CD8-positive, alpha-beta memory T cell (primary cell): ENCODE measurements at regions not wholly inside any gene's neighbourhood (a gene's known extent, or its start where the extent isn't known, plus 50 kb on each side); places are given as distances from the start of the nearest gene placed in this dataset.
A peak's percentile ranks its signal among the peaks of the same experiment; 100 is the strongest.

Experiments used
- CTCF ChIA-PET: fragments of 350-600 bp; sonication (Branson Sonifier 250); formaldehyde crosslinking; loops from one replicate; lab custom pipeline; 2021; ENCODE audit warnings: antibody characterized with exemption; lab: Charles Lee
- POLR2A ChIA-PET: fragments of 350-600 bp; sonication (Branson Sonifier 250); formaldehyde crosslinking; loops from one replicate; lab custom pipeline; 2021; ENCODE audit warnings: antibody characterized with exemption; lab: Charles Lee
- DNase-seq, 5 donors: peaks; one replicate each; pipeline versions ENCODE4 v3.0.0 to v3.0.0-alpha.2; 2020 to 2022; ENCODE audit warnings: mixed read lengths in 1 of 5
- H3K27ac ChIP-seq: one replicate; pipeline ENCODE4 v1.7.0; 2013; ENCODE audit warnings: low read depth, mild to moderate bottlenecking, low read length, moderate library complexity
- H3K27me3 ChIP-seq: 2 replicates; pipeline ENCODE4 v1.7.0; 2013; ENCODE audit warnings: low read length, mild to moderate bottlenecking; ENCODE audit not compliant: insufficient read depth, poor library complexity, severe bottlenecking
- H3K36me3 ChIP-seq: 2 replicates; pipeline ENCODE4 v1.7.0; 2013; ENCODE audit warnings: mild to moderate bottlenecking, low read length, moderate library complexity; ENCODE audit not compliant: insufficient read depth
- H3K4me1 ChIP-seq: 2 replicates; pipeline ENCODE4 v1.7.0; 2013; ENCODE audit warnings: mild to moderate bottlenecking, low read length, moderate library complexity; ENCODE audit not compliant: insufficient read depth
- H3K4me3 ChIP-seq: 2 replicates; pipeline ENCODE4 v1.7.0; 2013; ENCODE audit warnings: mild to moderate bottlenecking, low read length
- H3K9me3 ChIP-seq: 2 replicates; pipeline ENCODE4 v1.7.0; 2013; ENCODE audit warnings: mild to moderate bottlenecking, low read length
- H3K27ac Mint-ChIP-seq, 8 donors: one replicate each; pipeline ENCODE4 v1.8.0; 2020 to 2021; ENCODE audit warnings: mixed read lengths in 8 of 8, mild to moderate bottlenecking in 6 of 8, inconsistent platforms in 3 of 8, moderate library complexity in 3 of 8
- H3K27me3 Mint-ChIP-seq, 2 donors: one replicate each; pipeline ENCODE4 v1.8.0; 2020 to 2021; ENCODE audit warnings: mixed read lengths in 2 of 2, mild to moderate bottlenecking in 1 of 2, moderate library complexity in 1 of 2
- H3K36me3 Mint-ChIP-seq, 3 donors: one replicate each; pipeline ENCODE4 v1.8.0; 2020 to 2021; ENCODE audit warnings: mixed read lengths in 3 of 3, inconsistent platforms in 1 of 3, mild to moderate bottlenecking in 1 of 3
- H3K4me1 Mint-ChIP-seq, 3 donors: one replicate each; pipeline ENCODE4 v1.8.0; 2020 to 2021; ENCODE audit warnings: mixed read lengths in 3 of 3, inconsistent platforms in 1 of 3, mild to moderate bottlenecking in 1 of 3
- H3K4me3 Mint-ChIP-seq, 7 donors: one replicate each; pipeline ENCODE4 v1.8.0; 2020 to 2021; ENCODE audit warnings: mixed read lengths in 7 of 7, mild to moderate bottlenecking in 6 of 7, moderate library complexity in 4 of 7, inconsistent platforms in 2 of 7
- H3K9me3 Mint-ChIP-seq, 5 donors: one replicate each; pipeline ENCODE4 v1.8.0; 2020 to 2022; ENCODE audit warnings: mixed read lengths in 5 of 5, mild to moderate bottlenecking in 3 of 5, moderate library complexity in 2 of 5, inconsistent platforms in 1 of 5

GRCh38 chr10:128310971-128311658 lies 184.9 kb upstream of the MKI67 start:
- no peaks in the 10 kb centered on the region for H3K9me3 ChIP-seq
- Mint-ChIP-seq H3K4me1 (no peaks in the 10 kb centered on the region), H3K4me3 (no peak overlapping the region), H3K27ac (peak overlapping the region in 1 of 8 donors; percentile 76), H3K27me3 (no peaks in the 10 kb centered on the region), H3K9me3 (no peaks in the 10 kb centered on the region), H3K36me3 (no peaks in the 10 kb centered on the region)
- H3K4me3 ChIP-seq = no peak overlapping the region
- no peak overlapping the region for H3K27ac ChIP-seq
- no peaks in the 10 kb centered on the region for H3K36me3 ChIP-seq
- no peaks in the 10 kb centered on the region for H3K27me3 ChIP-seq
- no peaks in the 10 kb centered on the region for H3K4me1 ChIP-seq
- CTCF ChIA-PET = no interaction called here
- POLR2A ChIA-PET = no interaction called here
- no peak for DNase-seq

DNA sequence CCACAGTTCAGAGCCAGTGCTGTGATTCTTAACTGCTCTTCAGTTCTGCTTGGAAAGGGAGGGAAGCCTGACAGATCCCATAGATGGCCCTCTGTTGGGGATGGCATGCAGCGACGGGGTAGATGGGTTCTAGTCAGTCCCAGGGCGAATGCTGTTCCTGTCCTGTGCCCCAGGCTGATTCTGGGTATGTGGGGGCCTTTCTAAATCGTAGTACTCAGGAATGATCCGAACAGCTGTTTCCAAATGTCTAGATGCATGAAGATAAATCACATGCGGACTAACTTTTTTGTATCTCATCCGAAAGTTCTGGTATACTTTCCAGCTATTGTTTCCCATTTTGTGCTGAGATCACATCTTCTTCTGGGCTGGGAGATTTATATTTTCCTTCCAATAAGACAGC lies 186.0 kb upstream of the MKI67 start:
- Mint-ChIP-seq H3K4me1 (no peaks in the 10 kb centered on the region), H3K4me3 (no peak overlapping the region), H3K9me3 (no peaks in the 10 kb centered on the region), H3K27me3 (no peaks in the 10 kb centered on the region), H3K36me3 (no peaks in the 10 kb centered on the region), H3K27ac (no peak overlapping the region)
- H3K36me3 ChIP-seq = no peaks in the 10 kb centered on the region
- no peak overlapping the region for H3K27ac ChIP-seq
- no peak overlapping the region for H3K4me3 ChIP-seq
- no peak for DNase-seq
- CTCF ChIA-PET = no interaction called here
- no peaks in the 10 kb centered on the region for H3K27me3 ChIP-seq
- H3K9me3 ChIP-seq = no peaks in the 10 kb centered on the region
- H3K4me1 ChIP-seq = no peaks in the 10 kb centered on the region
- POLR2A ChIA-PET = no interaction called here

DNA sequence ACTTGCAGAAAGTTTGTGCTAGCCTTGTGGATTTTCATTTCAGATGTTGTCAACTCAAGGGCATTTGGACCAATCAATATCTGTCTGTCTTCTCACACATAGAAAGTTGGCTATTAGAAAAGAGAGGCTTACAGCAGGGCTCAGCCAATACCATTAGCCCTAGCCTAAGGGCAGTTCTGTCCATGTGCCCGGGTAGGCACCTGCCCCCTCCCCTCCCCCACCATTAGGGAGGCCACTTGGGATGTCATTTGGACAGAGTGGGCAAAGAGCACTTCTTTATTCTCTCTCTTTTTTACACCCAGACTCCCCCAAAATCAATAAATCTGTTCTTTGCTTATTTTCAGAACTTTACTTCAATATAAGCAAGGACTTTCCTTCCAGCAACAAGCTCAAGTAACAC lies 188.5 kb upstream of the MKI67 start:
- Histone ChIP-seq H3K4me1 (no peaks in the 10 kb centered on the region), H3K4me3 (no peak overlapping the region), H3K27ac (no peak overlapping the region), H3K27me3 (no peaks in the 10 kb centered on the region), H3K36me3 (no peaks in the 10 kb centered on the region), H3K9me3 (no peaks in the 10 kb centered on the region)
- H3K4me1 Mint-ChIP-seq = no peaks in the 10 kb centered on the region
- ChIA-PET POLR2A (no interaction called here), CTCF (no interaction called here)
- H3K27me3 Mint-ChIP-seq = no peaks in the 10 kb centered on the region
- no peak for DNase-seq
- H3K4me3 Mint-ChIP-seq = no peak overlapping the region
- no peak overlapping the region for H3K27ac Mint-ChIP-seq
- no peaks in the 10 kb centered on the region for H3K36me3 Mint-ChIP-seq
- no peaks in the 10 kb centered on the region for H3K9me3 Mint-ChIP-seq

- CTCF ChIA-PET = no interaction called here
- Mint-ChIP-seq H3K27me3 (no peaks in the 10 kb centered on the region), H3K36me3 (no peaks in the 10 kb centered on the region), H3K4me3 (no peak overlapping the region), H3K4me1 (no peaks in the 10 kb centered on the region), H3K27ac (no peak overlapping the region), H3K9me3 (no peaks in the 10 kb centered on the region)
- no peak for DNase-seq
- Histone ChIP-seq H3K27me3 (no peaks in the 10 kb centered on the region), H3K4me1 (no peaks in the 10 kb centered on the region), H3K27ac (no peak overlapping the region), H3K4me3 (no peak overlapping the region), H3K9me3 (no peaks in the 10 kb centered on the region), H3K36me3 (no peaks in the 10 kb centered on the region)
- POLR2A ChIA-PET = no interaction called here
These were observed 190.0 kb upstream of the MKI67 start for GRCh38 chr10:128316121-128316726.

GRCh38 chr10:128316925-128317324 lies 190.7 kb upstream of the MKI67 start:
- Mint-ChIP-seq H3K27me3 (peaks cover 0 to 3% of the 10 kb centered on the region in 2 donors), H3K4me1 (no peaks in the 10 kb centered on the region), H3K36me3 (no peaks in the 10 kb centered on the region), H3K4me3 (no peak overlapping the region), H3K9me3 (no peaks in the 10 kb centered on the region), H3K27ac (no peak overlapping the region)
- no peaks in the 10 kb centered on the region for H3K36me3 ChIP-seq
- POLR2A ChIA-PET = no interaction called here
- H3K27ac ChIP-seq = no peak overlapping the region
- no peaks in the 10 kb centered on the region for H3K27me3 ChIP-seq
- CTCF ChIA-PET = no interaction called here
- no peaks in the 10 kb centered on the region for H3K4me1 ChIP-seq
- DNase-seq = no peak
- H3K9me3 ChIP-seq = no peaks in the 10 kb centered on the region
- H3K4me3 ChIP-seq = no peak overlapping the region

DNA sequence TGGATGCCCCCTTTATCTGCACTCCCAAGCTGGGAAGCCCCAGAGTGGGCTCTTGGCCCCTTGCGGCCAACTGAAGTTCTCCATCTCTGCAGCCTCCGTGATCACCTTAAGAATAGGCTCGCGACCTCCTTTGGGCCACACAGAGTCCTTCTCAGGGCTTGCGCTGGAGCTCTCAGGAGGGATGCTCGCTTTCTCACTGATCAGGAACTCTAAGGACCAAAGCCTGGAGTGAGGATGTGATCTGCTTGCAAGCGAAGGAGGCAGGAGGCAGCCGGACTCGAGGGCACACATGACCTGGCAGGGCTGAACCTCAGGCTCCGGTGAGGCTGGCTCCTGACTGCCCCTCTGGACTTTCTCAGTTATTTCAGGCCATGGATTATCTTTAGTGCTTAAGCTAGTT lies 192.1 kb upstream of the MKI67 start:
- ChIA-PET POLR2A (interaction anchor here (0.6 kb wide), 1 partner anchor 445 kb away, joined by 3 read pairs; no protein-coding TSS in a partner anchor), CTCF (no interaction called here)
- Histone ChIP-seq H3K27ac (no peak overlapping the region), H3K36me3 (no peaks in the 10 kb centered on the region), H3K9me3 (no peaks in the 10 kb centered on the region), H3K27me3 (no peaks in the 10 kb centered on the region), H3K4me1 (no peaks in the 10 kb centered on the region), H3K4me3 (no peak overlapping the region)
- Mint-ChIP-seq H3K36me3 (no peaks in the 10 kb centered on the region), H3K27ac (peak overlapping the region in 1 of 8 donors; percentile 72), H3K4me1 (no peaks in the 10 kb centered on the region), H3K9me3 (no peaks in the 10 kb centered on the region), H3K27me3 (peaks cover 3 to 6% of the 10 kb centered on the region in 2 donors), H3K4me3 (no peak overlapping the region)
- DNase-seq = no peak

- no peak overlapping the region for H3K4me3 Mint-ChIP-seq
- Histone ChIP-seq H3K9me3 (no peaks in the 10 kb centered on the region), H3K36me3 (no peaks in the 10 kb centered on the region), H3K4me3 (no peak overlapping the region), H3K27ac (no peak overlapping the region), H3K27me3 (no peaks in the 10 kb centered on the region), H3K4me1 (no peaks in the 10 kb centered on the region)
- no peaks in the 10 kb centered on the region for H3K9me3 Mint-ChIP-seq
- no peaks in the 10 kb centered on the region for H3K4me1 Mint-ChIP-seq
- H3K27ac Mint-ChIP-seq = no peak overlapping the region
- H3K36me3 Mint-ChIP-seq = no peaks in the 10 kb centered on the region
- CTCF ChIA-PET = no interaction called here
- POLR2A ChIA-PET = interaction anchor here (0.6 kb wide), 1 partner anchor 444 kb away, joined by 3 read pairs; no protein-coding TSS in a partner anchor
- H3K27me3 Mint-ChIP-seq = peaks cover 4 to 6% of the 10 kb centered on the region in 2 donors
- DNase-seq = no peak
These were observed 192.7 kb upstream of the MKI67 start for GRCh38 chr10:128318913-128319312.

DNA sequence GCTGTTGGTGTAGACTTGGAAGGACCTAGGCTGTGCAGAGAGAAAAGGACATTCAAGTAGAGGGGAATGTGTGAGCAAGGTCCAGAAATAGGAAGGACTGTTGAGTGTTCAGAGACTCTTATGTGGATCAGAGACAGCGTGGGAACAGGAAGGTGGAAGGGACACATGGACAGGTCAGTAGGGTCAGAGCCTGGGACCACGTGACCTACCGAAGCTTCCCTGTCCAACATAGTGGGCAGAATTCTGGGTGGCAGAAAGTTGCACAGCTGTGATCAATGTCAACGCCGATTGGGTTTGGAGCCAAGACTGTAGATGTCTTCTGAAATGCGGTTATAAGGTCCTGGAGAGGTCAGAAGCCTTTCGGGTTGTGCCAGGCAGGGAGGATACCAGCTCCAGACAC lies 195.9 kb upstream of the MKI67 start:
- no peaks in the 10 kb centered on the region for H3K27me3 ChIP-seq
- no peaks in the 10 kb centered on the region for H3K9me3 ChIP-seq
- ChIA-PET CTCF (no interaction called here), POLR2A (no interaction called here)
- no peak for DNase-seq
- peaks cover 9 to 19% of the 10 kb centered on the region in 2 donors for H3K27me3 Mint-ChIP-seq
- no peak overlapping the region for H3K27ac Mint-ChIP-seq
- H3K4me1 Mint-ChIP-seq = no peaks in the 10 kb centered on the region
- H3K9me3 Mint-ChIP-seq = no peaks in the 10 kb centered on the region
- H3K36me3 Mint-ChIP-seq = no peaks in the 10 kb centered on the region
- no peak overlapping the region for H3K4me3 Mint-ChIP-seq
- H3K36me3 ChIP-seq = no peaks in the 10 kb centered on the region
- H3K4me1 ChIP-seq = no peaks in the 10 kb centered on the region
- H3K4me3 ChIP-seq = no peak overlapping the region
- no peak overlapping the region for H3K27ac ChIP-seq
